ENCODE measurements at regions not wholly inside any gene's neighbourhood (a gene's known extent, or its start where the extent isn't known, plus 50 kb on each side); places are given as distances from the start of the nearest gene placed in this dataset.

DNA sequence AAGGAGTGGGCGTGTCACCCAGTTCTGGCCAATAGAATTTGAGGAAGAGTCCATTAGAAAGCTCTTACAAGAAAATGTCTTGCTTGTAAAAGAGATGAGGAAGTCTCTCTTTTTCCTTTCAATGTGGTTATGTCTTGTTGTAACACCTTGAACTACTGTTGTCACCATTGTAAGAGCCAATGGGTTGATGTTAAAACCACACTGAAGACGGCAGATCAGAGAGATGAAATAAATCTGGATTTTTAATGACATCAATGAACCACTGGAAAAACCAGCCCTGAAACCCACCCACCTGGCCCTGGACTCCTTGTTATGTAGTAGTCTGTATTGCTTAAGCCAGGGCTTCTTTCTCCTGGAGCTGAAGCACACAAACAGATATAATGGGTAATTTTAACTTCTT lies 83.8 kb upstream of the ERCC6L2 start:
- Histone ChIP-seq H3K27ac (ENCODE audit: extremely low read depth, low read depth, low read length) (no peak overlapping the region), H3K9me3 (ENCODE audit: control insufficient read depth, insufficient read depth, low read depth, low read length) (no peaks in the 10 kb centered on the region), H3K4me1 (ENCODE audit: control insufficient read depth, insufficient read depth, low read length) (no peaks in the 10 kb centered on the region), H3K36me3 (ENCODE audit: control insufficient read depth in 2 of 2, insufficient read depth in 1 of 2, low read length in 2 of 2) (no peaks in the 10 kb centered on the region), H3K4me3 (ENCODE audit: low read depth, low read length) (no peak overlapping the region)
- TF ChIP-seq ZNF514 (tag by site-specific recombination; IDR thresholded peaks at IDR 0.05) (no peak), ZNF777 (tag by site-specific recombination; IDR thresholded peaks at IDR 0.05; ENCODE audit: borderline replicate concordance) (no peak), KLF10 (tag by site-specific recombination; IDR thresholded peaks at IDR 0.05) (0 out of 2 replicates have a peak, but pooled peaks have one; percentile 29), ZNF530 (tag by site-specific recombination; IDR thresholded peaks at IDR 0.05; ENCODE audit: low read depth) (no peak), OSR2 (tag by site-specific recombination; IDR thresholded peaks at IDR 0.05) (no peak), ZNF658 (tag by site-specific recombination; IDR thresholded peaks at IDR 0.05) (no peak), ZNF174 (tag by site-specific recombination; IDR thresholded peaks at IDR 0.05) (no peak), GFI1B (tag by site-specific recombination; IDR thresholded peaks at IDR 0.05) (no peak)
- POLR2A ChIA-PET, result interaction anchor here (1.5 kb wide), 1 partner anchor 84 kb away, joined by 3 read pairs; the partner anchor contains the start of gene ERCC6L2
- CTCF ChIA-PET, result no interaction called here

DNA sequence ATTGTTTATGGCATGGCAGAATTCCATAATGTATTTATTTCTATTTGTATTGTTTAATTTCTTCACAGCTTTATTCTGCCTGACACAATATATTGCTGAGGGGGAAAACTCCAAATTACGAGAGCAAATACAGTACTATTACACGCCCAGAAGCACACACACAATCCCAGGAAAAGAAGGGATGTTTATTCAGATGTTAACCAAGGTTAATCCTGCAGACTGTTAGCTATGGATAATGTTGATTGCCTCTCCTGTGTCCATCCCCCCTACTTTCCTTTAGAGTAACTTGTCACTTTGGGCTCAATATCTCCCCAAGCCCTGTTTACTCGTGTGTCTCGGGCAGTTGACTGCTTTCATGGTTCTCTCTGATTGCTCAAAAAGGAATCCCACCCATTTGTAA lies 84.2 kb upstream of the ERCC6L2 start:
- no peak for TF ChIP-seq ZNF670 (tag by site-specific recombination; IDR thresholded peaks at IDR 0.05; ENCODE audit: low read depth)
- TF ChIP-seq, protein P1, sequence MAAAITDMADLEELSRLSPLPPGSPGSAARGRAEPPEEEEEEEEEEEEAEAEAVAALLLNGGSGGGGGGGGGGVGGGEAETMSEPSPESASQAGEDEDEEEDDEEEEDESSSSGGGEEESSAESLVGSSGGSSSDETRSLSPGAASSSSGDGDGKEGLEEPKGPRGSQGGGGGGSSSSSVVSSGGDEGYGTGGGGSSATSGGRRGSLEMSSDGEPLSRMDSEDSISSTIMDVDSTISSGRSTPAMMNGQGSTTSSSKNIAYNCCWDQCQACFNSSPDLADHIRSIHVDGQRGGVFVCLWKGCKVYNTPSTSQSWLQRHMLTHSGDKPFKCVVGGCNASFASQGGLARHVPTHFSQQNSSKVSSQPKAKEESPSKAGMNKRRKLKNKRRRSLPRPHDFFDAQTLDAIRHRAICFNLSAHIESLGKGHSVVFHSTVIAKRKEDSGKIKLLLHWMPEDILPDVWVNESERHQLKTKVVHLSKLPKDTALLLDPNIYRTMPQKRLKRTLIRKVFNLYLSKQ (tag by site-specific recombination; IDR thresholded peaks at IDR 0.05; ENCODE audit: borderline replicate concordance), result no peak
- TF ChIP-seq ZSCAN4 (tag by site-specific recombination; IDR thresholded peaks at IDR 0.05), result no peak
- no peak for TF ChIP-seq ZNF311 (tag by site-specific recombination; IDR thresholded peaks at IDR 0.05; ENCODE audit: borderline replicate concordance)
- no peak for TF ChIP-seq GLI2 (tag by site-specific recombination; IDR thresholded peaks at IDR 0.05; ENCODE audit: borderline replicate concordance, low read depth)
- no peak for TF ChIP-seq ZNF292 (tag by site-specific recombination; IDR thresholded peaks at IDR 0.05; ENCODE audit: borderline replicate concordance, low read depth)
- TF ChIP-seq ZNF792 (tag by site-specific recombination; IDR thresholded peaks at IDR 0.05), result no peak
- no peak for TF ChIP-seq ZFHX2 (tag by site-specific recombination; conservative IDR thresholded peaks at IDR 0.05)
- no peak for TF ChIP-seq ZFP69B (tag by site-specific recombination; IDR thresholded peaks at IDR 0.05)
- no peak for TF ChIP-seq ZNF645 (tag by site-specific recombination; IDR thresholded peaks at IDR 0.05)
- no peak for TF ChIP-seq ZNF510 (tag by site-specific recombination; IDR thresholded peaks at IDR 0.05; ENCODE audit: insufficient replicate concordance)
- TF ChIP-seq ZBTB8A (tag by site-specific recombination; IDR thresholded peaks at IDR 0.05), result no peak
- no peak for TF ChIP-seq ZNF837 (tag by site-specific recombination; IDR thresholded peaks at IDR 0.05)
- no peak for TF ChIP-seq ZNF202 (tag by site-specific recombination; IDR thresholded peaks at IDR 0.05; ENCODE audit: borderline replicate concordance)
- TF ChIP-seq KLF16 (tag by site-specific recombination; IDR thresholded peaks at IDR 0.05), result no peak
- no peak for TF ChIP-seq ZNF112 (tag by site-specific recombination; IDR thresholded peaks at IDR 0.05)
- H3K4me3 ChIP-seq (ENCODE audit: low read depth, low read length), result no peak overlapping the region
- ChIA-PET CTCF (interaction anchor here (1.0 kb wide), 1 partner anchor 9 kb away, joined by 4 read pairs; no protein-coding TSS in a partner anchor), POLR2A (interaction anchor here (1.5 kb wide), 1 partner anchor 84 kb away, joined by 3 read pairs; the partner anchor contains the start of gene ERCC6L2)
- H3K27ac ChIP-seq (ENCODE audit: extremely low read depth, low read depth, low read length), result no peak overlapping the region
- H3K36me3 ChIP-seq (ENCODE audit: control insufficient read depth in 2 of 2, insufficient read depth in 1 of 2, low read length in 2 of 2), result no peaks in the 10 kb centered on the region
- H3K4me1 ChIP-seq (ENCODE audit: control insufficient read depth, insufficient read depth, low read length), result no peaks in the 10 kb centered on the region
- no peaks in the 10 kb centered on the region for H3K9me3 ChIP-seq (ENCODE audit: control insufficient read depth, insufficient read depth, low read depth, low read length)
